Stimulated activated CD4-positive, alpha-beta T cell treated with anti-CD3 and anti-CD28 coated beads, Interleukin-2, amount 100 ng/mL, for 24 hours (primary cell): ENCODE measurements at regions not wholly inside any gene's neighbourhood (a gene's known extent, or its start where the extent isn't known, plus 50 kb on each side); places are given as distances from the start of the nearest gene placed in this dataset.
A peak's percentile ranks its signal among the peaks of the same experiment; 100 is the strongest.

Experiments
- DNase-seq, 2 donors: peaks; one replicate each; pipeline ENCODE4 v3.0.0-alpha.2; 2020

DNA sequence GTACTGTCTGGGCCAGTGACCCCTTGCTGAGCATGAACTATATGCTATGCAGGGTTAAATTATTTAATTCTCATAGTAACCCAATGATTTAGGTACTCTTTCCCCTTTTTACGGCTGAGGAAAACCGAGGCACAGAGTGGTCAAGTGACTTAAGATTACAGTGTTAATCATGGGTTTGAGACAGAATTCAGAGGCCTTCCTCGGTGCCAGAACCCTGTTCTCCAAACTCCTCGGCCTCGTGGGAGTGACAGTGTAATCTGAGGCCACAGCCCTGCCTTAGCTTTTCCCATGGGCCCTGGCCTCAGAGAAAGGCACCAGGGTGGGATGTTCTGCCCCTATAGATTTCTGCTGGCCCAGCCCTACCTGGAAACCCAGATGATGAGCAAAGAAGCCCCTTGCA, 86.4 kb upstream of the ZNF648 start:
- no peak for DNase-seq

DNA sequence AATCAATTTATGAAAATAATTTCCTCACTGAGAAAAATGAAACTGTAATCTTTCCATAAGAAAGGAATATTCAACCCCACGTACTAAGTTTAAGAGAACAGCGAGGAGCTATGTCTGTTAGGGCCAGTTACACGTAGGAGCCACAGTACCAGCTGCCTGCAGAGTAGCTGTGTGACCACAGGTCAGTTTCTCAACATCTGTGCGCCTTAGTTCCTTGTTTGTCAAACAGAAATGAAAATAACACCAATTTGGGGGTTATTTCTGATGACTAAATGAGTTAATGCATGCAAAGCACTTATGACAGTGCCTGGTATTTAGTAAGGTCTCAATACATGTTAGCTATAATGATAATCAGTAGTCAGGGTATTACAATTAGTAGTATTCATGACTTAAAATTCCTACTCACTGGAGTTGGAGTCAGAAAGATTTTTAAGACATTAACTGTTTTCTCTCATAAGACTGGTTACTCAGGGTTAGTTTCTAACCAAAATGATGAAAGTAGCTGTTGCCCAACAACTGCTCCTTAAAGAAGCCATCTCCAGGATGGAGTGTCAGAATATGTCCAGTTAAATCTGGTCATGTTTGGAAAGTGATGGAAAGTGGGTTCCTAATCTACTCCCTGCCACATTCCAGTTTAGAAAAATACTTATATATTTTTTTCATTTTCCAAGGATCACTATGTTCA, 85.8 kb upstream of the ZNF648 start:
- DNase-seq = no peak

DNA sequence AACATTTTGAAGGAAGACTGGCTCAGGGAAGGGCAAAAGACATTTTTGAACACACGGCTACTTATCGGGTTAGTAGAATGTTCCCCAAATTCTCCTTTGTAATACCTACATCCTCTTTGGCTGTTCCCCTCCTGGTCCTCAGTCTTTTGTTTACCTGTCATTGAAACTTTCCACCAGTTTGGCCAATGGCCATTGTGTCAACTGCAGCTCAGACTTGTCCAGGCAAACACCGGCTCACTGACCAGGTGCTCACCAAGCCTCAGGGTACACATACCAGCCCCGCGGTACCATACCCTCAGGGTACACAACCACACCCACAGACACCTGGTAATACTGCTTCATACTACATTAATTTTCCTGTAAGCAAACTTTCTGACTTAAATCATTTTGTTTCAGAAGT, 84.8 kb upstream of the ZNF648 start:
- DNase-seq = no peak

DNA sequence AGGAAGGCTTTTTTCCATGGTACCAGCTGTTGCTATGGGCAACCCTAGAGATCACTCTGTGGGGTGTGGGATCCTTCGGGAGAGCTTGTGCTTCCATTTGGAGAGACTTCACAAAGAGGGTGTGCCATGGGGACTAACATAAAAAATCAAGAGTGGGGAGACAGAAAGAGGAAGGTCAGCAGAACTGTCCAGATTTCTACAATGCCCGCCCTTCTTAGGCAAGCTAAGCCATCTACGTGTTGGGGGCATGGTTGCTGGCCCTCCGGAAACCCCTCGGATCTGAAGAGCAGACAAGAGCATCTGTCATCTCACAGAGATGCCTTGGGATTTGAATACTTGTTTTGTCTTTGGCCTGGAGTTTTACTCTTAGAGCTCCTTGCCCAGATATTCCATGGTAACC, 83.9 kb upstream of the ZNF648 start:
- no peak for DNase-seq

DNA sequence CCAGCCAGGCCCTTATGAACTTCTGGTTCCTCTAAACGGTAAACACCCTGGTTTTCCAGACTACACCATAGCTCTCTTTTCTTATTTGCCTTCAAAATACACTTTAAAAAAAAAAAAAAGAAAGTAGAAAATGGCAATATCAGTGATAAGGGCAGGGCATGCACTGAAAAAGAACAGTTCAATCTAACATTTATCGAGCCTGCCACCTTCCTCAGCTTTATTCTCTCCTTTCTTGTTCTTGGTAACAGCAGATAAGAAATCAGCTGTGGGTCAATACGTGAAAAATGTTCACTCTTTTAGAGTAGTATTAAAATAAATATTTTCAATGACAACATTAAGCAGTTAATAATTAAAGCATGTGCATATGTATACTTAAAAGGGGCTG, 83.1 kb upstream of the ZNF648 start:
- DNase-seq = no peak

DNA sequence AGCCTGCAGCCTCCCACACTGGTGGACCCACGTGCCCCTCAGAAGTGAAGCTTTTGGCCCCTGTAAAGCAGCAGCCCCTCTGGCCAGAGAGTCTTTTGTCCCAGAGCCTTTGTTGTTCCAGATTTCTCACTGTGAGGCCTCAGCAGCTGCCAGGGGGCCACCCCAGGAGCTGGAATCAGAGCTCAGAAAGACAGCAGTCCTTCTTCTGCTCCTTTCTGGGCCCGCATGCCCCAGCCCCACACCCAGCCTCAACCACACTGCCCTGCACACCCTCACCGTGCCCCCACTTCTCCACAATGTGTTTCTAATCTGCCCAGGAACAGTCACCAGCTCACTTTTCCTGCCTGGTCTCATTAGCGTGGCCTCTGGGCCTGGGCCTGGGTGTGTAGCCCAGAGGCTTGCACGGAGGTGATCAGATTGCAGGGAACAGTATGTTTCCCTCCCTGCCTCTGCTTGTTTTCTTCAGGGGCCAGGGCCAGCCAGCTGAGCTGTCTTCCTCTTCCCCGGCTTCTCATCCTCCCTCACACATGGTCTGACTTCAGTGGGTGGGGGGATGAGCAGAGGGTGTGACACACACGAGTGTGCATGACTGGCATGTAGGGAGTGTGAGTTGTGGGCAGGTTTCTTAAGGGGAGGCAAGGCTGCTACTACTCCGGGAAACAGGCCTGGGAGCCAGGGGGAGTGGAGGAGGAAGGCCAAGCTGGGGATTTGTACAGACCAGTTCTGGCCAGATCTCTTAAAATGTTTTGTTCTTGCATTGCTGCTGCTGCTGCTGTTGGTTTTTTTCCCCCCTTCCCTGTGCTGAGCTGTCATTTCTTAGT, 82.5 kb upstream of the ZNF648 start:
- no peak for DNase-seq

DNA sequence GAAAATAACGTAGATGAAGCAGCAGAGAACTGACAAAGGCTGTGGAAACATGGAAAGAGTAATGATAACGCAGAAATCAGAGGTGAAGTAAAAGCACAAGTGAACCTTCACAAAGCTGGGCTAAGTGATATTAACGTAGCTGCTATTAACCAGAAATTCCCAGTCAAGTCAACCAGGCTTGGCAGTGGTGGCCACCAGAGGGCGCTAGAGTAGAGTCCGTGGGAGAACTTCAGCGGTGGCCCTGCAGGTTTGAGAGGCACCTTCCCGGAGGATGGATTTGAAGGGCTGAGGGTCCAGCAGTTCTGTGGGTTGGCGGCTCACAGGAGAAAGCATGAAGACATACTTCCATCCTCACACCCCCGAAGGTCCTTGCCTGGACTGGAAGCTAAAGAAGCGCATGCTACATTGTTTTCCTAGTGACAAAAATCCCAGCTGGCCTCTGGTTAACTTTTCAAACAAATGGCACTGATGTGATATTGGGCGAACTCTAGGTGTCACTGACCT, 81.7 kb upstream of the ZNF648 start:
- DNase-seq = peak; percentile 94 to 95

DNA sequence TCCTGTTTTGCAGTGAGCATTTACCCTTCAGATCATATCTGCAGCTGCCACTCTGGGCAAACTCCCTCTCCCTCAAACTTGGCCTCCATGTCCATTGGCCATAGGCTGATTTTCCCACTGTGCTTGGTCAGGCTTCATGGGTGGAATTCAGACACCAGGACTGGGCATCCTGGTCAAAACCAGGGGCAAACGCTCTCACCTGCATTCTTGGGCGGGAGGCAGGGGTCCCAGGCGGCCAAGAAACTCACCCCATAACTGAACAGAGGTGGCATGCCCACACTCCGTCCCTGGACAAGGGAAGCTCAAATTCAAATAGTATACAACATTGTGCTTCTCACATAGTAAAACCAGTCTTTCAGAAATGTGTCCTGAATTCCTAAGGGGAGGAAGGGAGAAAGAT, 81.1 kb upstream of the ZNF648 start:
- no peak for DNase-seq

DNA sequence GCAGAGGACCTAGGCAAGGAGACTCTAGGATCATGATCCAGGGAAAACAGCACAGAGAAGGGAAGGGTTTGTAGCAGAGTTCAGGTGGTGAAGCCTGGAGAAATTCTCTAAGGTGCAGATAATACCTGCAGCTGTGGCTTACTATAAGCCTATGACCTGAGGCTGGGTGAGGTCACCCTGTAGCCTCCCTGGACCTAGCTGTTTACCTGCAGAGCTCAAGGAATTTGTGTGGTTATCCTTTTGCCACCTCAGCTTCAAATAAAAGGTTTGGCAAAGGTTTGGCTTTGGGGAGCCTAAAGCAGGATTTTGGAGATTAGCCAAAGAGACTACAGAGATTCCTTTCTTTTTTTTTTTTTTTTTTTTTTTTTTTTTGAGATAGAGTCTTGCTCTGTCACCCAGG, 79.5 kb upstream of the ZNF648 start:
- DNase-seq = no peak

DNA sequence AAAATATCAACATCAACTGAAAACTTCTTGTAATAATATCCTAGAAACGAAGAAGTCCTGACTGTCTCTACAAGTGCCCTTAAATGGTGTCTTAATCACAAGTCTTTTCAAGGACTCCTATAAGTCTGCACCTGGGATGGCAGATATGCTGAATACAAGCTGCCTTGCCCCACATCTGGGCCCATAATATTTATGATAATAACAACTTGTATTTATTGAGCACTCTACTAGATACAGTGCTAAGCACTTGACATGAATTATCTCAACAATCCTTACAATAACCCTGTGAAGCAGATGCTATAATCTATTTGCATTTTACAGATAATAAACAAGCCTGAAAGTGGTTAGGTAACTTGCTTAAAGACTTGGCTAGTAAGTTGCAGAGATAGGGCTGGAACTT, 78.0 kb upstream of the ZNF648 start:
- no peak for DNase-seq

DNA sequence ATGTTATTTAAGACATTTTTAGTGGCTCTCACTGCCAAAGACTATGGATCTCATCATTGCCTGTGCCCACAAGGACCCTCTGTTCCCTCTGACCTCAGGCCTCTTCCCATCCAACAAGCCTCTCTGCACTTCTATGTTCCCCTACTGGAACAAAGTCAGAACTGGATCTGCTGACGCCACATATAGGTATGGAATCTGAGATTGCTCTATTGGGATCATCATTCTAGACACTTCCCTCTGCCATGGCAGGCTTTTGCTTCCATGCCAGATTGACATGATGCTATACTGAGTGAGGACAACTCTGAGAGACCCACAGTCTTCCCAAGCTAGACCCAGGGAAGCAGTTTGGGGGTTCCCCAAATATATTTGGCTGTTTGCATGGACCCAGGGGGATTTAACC, 76.0 kb upstream of the ZNF648 start:
- no peak for DNase-seq

DNA sequence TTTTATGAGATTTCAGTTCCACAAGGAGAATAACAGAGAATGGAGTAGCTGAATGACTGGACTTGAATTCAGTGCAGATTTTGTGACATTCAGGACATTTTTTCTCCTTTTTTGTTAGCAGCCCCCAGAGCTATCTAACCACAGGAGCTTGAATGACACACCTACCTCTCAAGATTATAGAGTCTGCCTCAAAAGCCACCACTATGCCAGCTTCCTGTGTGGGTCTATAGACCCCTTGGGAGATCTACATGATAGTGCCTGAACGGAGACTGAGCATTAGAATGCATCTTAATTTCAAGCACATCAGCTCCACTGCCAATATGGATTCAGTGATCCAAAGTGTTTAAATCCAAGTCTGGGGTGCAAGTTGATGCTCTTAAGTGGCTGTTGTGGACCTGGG, 74.4 kb upstream of the ZNF648 start:
- no peak for DNase-seq

DNA sequence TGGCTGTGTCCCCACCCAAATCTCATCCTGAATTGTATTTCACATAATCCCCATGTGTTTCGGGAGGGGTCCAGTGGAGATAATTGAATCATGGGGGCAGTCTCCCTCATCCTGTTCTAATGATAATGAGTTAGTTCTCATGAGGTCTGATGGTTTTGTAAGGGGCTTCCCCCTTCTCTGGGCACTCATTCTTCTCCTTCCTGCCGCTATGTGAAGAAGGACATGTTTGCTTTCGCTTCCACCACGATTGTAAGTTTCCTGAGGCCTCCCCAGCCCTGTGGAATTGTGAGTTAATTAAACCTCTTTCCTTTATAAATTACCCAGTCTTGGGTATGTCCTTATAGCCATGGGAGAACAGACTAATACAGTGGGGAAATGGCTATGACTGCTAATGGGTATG, 72.7 kb upstream of the ZNF648 start:
- DNase-seq = no peak

DNA sequence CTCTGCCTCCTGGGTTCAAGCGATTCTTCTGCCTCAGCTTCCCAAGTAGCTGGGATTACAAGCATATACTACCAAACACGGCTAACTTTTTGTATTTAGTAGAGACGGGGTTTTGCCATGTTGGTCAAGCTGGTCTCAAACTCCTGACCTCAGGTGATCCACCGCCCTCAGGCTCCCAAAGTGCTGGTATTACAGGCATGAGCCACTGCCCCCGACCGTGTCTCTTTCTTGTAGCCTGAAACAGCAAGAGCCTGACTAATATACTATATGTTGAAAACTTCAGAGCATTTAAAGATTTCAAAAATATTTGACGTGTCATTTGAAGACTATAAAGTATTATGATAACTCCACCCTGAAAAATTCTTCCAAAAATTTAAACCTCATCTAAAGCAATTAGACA, 71.7 kb upstream of the ZNF648 start:
- no peak for DNase-seq

DNA sequence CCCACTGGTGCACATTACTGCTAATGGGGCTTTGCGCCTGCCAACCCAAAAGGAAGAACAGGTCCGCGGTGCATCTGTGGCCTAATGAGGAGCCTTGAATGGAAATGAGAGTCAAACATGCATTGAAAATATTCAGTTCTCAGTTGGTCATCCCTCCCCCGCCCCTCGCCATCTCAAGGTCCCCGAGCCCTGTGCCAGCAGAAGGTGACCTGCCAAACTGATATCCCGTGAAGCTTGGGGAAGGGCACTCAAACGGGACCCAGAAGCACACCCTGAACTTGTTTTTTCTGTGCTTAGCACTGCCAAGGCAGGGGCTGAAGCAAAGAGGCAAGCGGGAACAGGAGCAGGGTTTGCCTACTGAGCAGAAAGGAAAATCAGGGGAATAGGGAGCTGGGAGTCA, 67.9 kb upstream of the ZNF648 start:
- DNase-seq = no peak

DNA sequence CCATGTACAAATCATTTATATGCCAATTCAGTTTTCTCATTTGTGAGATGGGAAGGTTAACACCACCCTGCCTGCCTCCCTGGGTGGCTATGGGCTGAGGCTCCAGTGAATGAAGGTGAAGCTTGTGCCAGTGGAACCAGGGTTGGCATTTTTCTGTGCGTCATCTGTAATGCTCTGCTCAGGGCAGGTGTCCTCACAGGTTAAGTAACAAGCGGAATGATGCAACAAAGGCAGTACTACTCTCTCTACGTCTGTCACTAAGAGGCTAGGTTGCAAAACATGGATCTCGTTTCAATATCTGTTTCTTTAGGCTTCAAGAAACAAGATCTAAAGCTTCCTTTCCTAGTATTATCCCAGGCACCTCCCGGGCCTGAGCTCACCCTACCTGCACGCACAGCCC, 67.0 kb upstream of the ZNF648 start:
- DNase-seq = no peak

DNA sequence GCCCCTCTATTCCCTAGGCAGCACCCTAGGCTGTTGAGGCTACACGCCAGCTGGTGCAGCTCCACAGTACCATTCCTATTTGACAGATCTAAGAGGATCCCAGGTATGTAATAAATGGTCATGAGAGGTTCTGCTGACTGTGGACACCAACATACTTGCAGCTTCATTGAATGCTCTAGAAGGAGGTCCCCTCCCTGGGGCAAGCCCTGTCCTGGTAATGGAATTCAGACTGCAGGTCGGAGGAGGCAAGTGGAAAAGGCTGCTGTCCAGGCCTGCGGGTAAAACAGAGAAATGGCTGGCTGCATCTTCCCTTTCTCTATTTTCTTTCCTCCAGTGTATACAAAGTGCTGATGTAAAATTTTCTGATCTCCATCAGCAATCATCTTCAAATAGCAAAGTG, 66.1 kb upstream of the ZNF648 start:
- DNase-seq = no peak

DNA sequence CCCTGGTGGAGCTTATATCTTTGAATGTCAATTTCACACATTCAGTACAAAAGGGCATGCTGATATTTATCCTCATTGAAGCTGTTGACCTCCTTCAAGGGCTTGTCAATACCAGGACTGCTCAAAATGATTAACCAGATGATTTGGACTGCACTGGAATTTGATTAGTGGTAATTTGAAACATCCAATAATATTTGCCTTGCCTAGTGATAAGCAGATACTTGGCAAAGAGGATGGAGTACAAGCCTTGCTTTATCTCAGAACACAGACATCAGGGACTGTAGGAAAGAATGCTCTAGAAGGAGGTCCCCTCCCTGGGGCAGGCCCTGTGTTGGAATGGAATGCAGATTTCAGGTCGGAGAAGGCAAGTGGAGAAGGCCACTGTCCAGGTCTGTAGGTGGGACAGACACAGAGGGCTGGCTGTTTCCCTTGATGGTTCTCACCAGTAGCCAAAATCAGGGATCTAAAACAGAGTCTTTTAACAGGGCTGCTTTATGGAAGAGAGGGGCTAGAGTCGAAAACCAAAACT, 64.8 kb upstream of the ZNF648 start:
- no peak for DNase-seq

DNA sequence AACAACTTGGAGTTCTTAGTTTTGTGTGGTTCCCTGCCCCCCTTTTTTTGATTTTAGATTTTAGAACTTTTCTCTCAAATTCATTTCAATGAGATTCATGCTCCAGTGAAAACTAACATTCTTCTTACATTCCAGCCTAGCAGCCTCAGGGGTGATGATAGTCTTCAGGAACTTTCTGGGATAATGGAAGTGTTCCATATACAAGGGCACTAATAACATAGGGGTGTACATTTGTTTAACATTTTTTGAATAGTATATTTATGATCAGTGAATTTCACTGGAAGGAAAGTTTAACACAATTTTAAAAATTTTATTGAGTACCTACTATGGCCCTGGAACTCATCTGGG, 61.4 kb upstream of the ZNF648 start:
- no peak for DNase-seq

DNA sequence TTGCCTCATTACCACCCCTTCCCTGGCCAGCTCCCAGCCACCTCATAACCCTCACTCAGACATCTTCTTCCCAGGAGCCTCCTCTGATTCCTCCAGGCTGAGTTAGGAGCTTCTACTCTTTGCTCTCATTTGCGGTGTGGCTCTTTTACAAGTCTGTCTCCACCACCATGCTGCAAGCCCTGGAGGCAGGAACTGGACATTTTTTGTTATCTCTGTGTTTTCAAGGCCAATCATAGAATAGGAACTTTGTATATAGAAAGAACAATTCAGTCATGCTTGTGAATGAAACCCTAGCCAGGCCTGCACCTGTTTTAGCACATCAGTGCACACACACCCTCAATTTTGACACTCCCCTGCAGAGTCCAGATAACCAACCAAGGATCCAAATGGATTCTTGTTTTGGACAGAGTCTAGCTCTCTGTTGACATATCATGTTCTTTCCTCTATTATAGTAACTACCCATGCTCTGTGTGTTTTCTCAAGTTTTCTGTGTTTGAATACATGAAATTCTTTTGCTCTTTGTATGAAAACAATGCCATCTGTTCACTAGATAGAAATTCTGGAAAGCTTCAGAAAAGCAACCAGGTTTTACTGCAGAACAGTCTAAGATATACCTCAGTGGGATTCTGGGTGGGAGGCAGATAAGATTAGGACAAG, 60.9 kb upstream of the ZNF648 start:
- no peak for DNase-seq

DNA sequence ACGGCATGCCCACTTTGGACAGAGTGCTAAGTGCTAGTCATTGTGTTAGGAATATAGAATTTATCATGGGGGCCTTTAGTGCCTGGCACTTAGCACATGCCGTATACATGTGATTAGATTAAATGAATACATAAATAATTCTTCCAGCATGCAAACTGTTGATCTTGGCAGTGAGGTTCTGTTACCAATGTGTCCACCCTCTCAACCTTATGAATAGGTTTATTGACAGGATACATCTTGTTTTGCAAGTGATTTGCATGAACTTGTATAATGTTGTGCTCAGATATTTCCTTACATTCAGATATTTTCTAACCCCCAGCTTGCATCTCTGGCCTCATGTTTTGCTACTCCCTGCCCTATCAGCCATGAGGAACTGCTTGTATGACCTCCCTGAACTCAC, 60.3 kb upstream of the ZNF648 start:
- no peak for DNase-seq

DNA sequence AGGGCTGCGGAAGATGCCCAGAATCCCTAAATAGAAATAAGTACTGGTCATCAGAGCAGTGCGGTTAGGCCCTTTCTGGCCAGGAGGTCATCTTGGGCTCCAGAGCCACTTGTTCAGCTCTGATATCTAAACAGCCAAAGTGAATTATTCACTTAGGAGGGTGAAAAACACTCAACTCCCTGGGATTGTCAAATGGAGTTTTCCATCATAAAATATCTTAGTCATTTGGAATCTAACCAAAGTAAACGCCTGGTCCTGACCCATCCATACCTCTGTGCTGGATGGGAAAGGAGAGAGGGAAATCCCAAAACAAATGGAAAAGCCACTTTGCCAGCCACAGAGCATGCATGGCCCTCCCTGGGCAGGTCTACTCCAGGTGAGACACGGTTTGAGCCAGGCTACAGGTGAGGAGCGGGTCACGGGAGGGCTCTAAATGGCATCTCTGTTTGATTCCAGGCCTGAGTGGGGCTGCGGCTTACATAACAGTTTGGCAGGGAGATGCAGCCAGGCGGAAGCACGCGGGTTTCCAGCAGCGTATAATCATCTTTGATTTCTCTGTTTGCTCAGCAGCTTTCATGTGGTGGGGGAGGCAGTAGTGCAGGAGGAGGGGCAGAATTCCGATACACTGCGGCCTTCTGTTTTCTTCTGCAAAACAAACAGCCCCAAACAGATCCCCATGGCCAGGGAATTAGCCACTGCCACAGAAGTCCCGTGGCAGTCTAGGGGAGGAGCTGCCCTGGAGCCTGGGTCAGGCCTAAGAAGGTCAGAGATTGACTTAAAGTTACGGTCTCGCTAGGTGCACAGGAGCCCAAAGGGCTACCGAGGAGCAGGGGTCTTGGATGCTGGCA, 59.1 kb upstream of the ZNF648 start:
- no peak for DNase-seq

DNA sequence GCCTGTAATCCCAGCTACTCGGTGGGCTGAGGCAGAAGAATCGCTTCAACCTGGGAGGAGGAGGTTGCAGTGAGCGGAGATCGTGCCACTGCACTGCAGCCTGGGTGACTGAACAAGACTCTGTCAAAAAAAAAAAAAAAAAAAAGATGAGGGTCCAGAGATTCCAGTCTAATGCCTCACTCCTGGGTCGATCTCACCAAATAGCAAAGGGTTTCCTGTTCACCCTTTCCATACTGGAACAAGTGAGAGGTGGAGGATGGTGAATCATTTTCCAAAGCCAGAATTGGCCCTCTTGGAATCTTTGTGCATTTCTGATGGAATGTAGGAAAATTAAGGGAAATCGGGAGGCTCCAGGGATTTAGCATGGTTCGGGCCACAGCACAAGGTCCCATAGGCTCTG, 58.1 kb upstream of the ZNF648 start:
- DNase-seq = no peak
